Mesenchymal stem cell (in vitro differentiated cells and primary cell): ENCODE measurements at regions not wholly inside any gene's neighbourhood (a gene's known extent, or its start where the extent isn't known, plus 50 kb on each side); places are given as distances from the start of the nearest gene placed in this dataset.

Source experiments
- DNase-seq: peaks from one replicate; pipeline ENCODE4 v3.0.0-alpha.2; 2013
- H2AFZ ChIP-seq: one replicate; pipeline ENCODE4 v1.6.1; 2013; ENCODE audit warnings: low read depth, mild to moderate bottlenecking, control low read depth, inconsistent platforms, low read length, moderate library complexity
- H2AK5ac ChIP-seq: 2 replicates; pipeline ENCODE4 v1.6.1; 2013; ENCODE audit warnings: low read length, moderate library complexity, mild to moderate bottlenecking, inconsistent platforms; ENCODE audit not compliant: severe bottlenecking
- H2BK120ac ChIP-seq: one replicate; pipeline ENCODE4 v1.6.1; 2013; ENCODE audit warnings: low read depth, mild to moderate bottlenecking, inconsistent platforms, low read length, moderate library complexity
- H2BK12ac ChIP-seq, 2 experiments: one replicate each; pipeline ENCODE4 v1.6.1; 2013; ENCODE audit warnings: inconsistent platforms in 2 of 2, low read length in 2 of 2, mild to moderate bottlenecking in 2 of 2, moderate library complexity in 2 of 2, control low read depth in 1 of 2
- H2BK15ac ChIP-seq: one replicate; pipeline ENCODE4 v1.6.1; 2013; ENCODE audit warnings: mild to moderate bottlenecking, low read depth, inconsistent platforms; ENCODE audit not compliant: poor library complexity, severe bottlenecking
- H2BK5ac ChIP-seq: 2 replicates; pipeline ENCODE4 v1.6.1; 2013; ENCODE audit warnings: low read depth, mild to moderate bottlenecking, low read length, control low read depth, inconsistent platforms; ENCODE audit not compliant: poor library complexity, severe bottlenecking
- H3K14ac ChIP-seq, 2 experiments: one replicate each; pipeline ENCODE4 v1.6.1; 2013; ENCODE audit warnings: inconsistent platforms in 2 of 2, low read length in 2 of 2, control low read depth in 1 of 2, mild to moderate bottlenecking in 1 of 2, moderate library complexity in 1 of 2
- H3K18ac ChIP-seq, 2 experiments: one replicate each; pipeline ENCODE4 v1.6.1; 2013; ENCODE audit warnings: inconsistent platforms in 2 of 2, low read length in 2 of 2, control low read depth in 1 of 2, low read depth in 1 of 2, mild to moderate bottlenecking in 1 of 2
- H3K23ac ChIP-seq, 2 experiments: one replicate each; pipeline ENCODE4 v1.6.1; 2013; ENCODE audit warnings: inconsistent platforms in 2 of 2, low read length in 2 of 2, mild to moderate bottlenecking in 2 of 2, moderate library complexity in 2 of 2, control low read depth in 1 of 2
- H3K27ac ChIP-seq: 2 replicates; pipeline ENCODE4 v1.5.1; 2013; ENCODE audit warnings: mild to moderate bottlenecking, moderate library complexity, low read length, control low read depth, inconsistent platforms; ENCODE audit not compliant: poor library complexity, severe bottlenecking
- H3K27me3 ChIP-seq, 2 experiments: 2 replicates each; pipeline versions ENCODE4 v1.6.1 to v1.7.0; 2013; ENCODE audit warnings: low read length in 2 of 2, mild to moderate bottlenecking in 2 of 2, moderate library complexity in 2 of 2, control low read depth in 1 of 2, inconsistent platforms in 1 of 2; ENCODE audit not compliant: control insufficient read depth in 1 of 2, insufficient read depth in 1 of 2
- H3K36me3 ChIP-seq, 2 experiments: 2 replicates each; pipeline versions ENCODE4 v1.6.1 to v1.7.0; 2013; ENCODE audit warnings: low read length in 2 of 2, control low read depth in 1 of 2, inconsistent platforms in 1 of 2, low read depth in 1 of 2, mild to moderate bottlenecking in 1 of 2; ENCODE audit not compliant: insufficient read depth in 2 of 2, control insufficient read depth in 1 of 2
- H3K4ac ChIP-seq, 2 experiments: one replicate each; pipeline ENCODE4 v1.6.1; 2013; ENCODE audit warnings: inconsistent platforms in 2 of 2, low read length in 2 of 2, mild to moderate bottlenecking in 2 of 2, moderate library complexity in 2 of 2, control low read depth in 1 of 2, low read depth in 1 of 2
- H3K4me1 ChIP-seq: 2 replicates; pipeline ENCODE4 v1.6.1; 2013; ENCODE audit warnings: low read depth, low read length, control low read depth; ENCODE audit not compliant: control insufficient read depth, insufficient read depth
- H3K4me2 ChIP-seq: 2 replicates; pipeline ENCODE4 v1.6.1; 2013; ENCODE audit warnings: low read length, mild to moderate bottlenecking, inconsistent platforms; ENCODE audit not compliant: poor library complexity, severe bottlenecking
- H3K4me3 ChIP-seq, 2 experiments: 2 replicates each; pipeline versions ENCODE4 v1.5.1 to v1.7.0; 2013; ENCODE audit warnings: low read length in 2 of 2, mild to moderate bottlenecking in 2 of 2, control low read depth in 1 of 2, low read depth in 1 of 2; ENCODE audit not compliant: insufficient read depth in 1 of 2
- H3K79me1 ChIP-seq: replicated peaks from 2 replicates; pipeline ENCODE4 v1.6.1; 2013; ENCODE audit warnings: mild to moderate bottlenecking, control low read depth, low read length, inconsistent platforms; ENCODE audit not compliant: poor library complexity, severe bottlenecking
- H3K9ac ChIP-seq: 2 replicates; pipeline ENCODE4 v1.7.0; 2013; ENCODE audit warnings: mild to moderate bottlenecking, low read length, moderate library complexity
- H3K9me3 ChIP-seq: 2 replicates; pipeline ENCODE4 v1.7.0; 2013; ENCODE audit warnings: mild to moderate bottlenecking, low read length; ENCODE audit not compliant: control insufficient read depth
- H4K8ac ChIP-seq: one replicate; pipeline ENCODE4 v1.6.1; 2013; ENCODE audit warnings: inconsistent platforms, mild to moderate bottlenecking, low read length, moderate library complexity
- H4K91ac ChIP-seq: one replicate; pipeline ENCODE4 v1.6.1; 2013; ENCODE audit warnings: mild to moderate bottlenecking, low read length, inconsistent platforms
- WGBS: methylation state at CpG from one replicate; pipeline ENCODE4 v1.1.7; 2013; ENCODE audit warnings: mixed read lengths; 5-methylcytosine and 5-hydroxymethylcytosine counted together

GRCh38 chr6:18897350-18897749 is 510.2 kb downstream of the RNF144B start:
- Histone ChIP-seq H4K91ac (no peak overlapping the region), H2BK120ac (no peak overlapping the region), H3K4me2 (no peak overlapping the region), H4K8ac (no peak overlapping the region), H2AFZ (no peak overlapping the region), H3K14ac (no peak overlapping the region), H2AK5ac (no peak overlapping the region), H3K4me3 (no peak overlapping the region), H3K9me3 (peaks cover 3% of the 10 kb centered on the region), H3K4me1 (no peaks in the 10 kb centered on the region), H2BK12ac (no peak overlapping the region), H3K36me3 (no peaks in the 10 kb centered on the region), H3K27me3 (no peaks in the 10 kb centered on the region), H3K27ac (no peak overlapping the region), H3K4ac (no peak overlapping the region), H3K79me1 (no peaks in the 10 kb centered on the region), H2BK15ac (no peak overlapping the region), H3K18ac (no peak overlapping the region), H3K23ac (no peak overlapping the region), H2BK5ac (no peak overlapping the region), H3K9ac (no peak overlapping the region)
- DNase-seq: no peak

GRCh38 chr6:18904681-18905080 is 517.5 kb downstream of the RNF144B start:
- Histone ChIP-seq H3K36me3 (no peaks in the 10 kb centered on the region), H2BK15ac (no peak overlapping the region), H3K23ac (no peak overlapping the region), H2AFZ (no peak overlapping the region), H4K8ac (no peak overlapping the region), H3K4me2 (no peak overlapping the region), H2BK12ac (no peak overlapping the region), H3K14ac (no peak overlapping the region), H3K27me3 (no peaks in the 10 kb centered on the region), H3K4me3 (no peak overlapping the region), H2BK5ac (no peak overlapping the region), H2BK120ac (no peak overlapping the region), H3K9me3 (peaks cover 4% of the 10 kb centered on the region), H3K4me1 (no peaks in the 10 kb centered on the region), H3K18ac (no peak overlapping the region), H2AK5ac (no peak overlapping the region), H3K79me1 (no peaks in the 10 kb centered on the region), H4K91ac (no peak overlapping the region), H3K4ac (no peak overlapping the region), H3K27ac (no peak overlapping the region), H3K9ac (no peak overlapping the region)
- 86% methylated on average over 1 of the region's 2 CpGs for WGBS
- no peak for DNase-seq

GRCh38 chr6:18920701-18921100 is 533.6 kb downstream of the RNF144B start:
- Histone ChIP-seq H2BK5ac (no peak overlapping the region), H3K4me1 (no peaks in the 10 kb centered on the region), H2BK120ac (no peak overlapping the region), H3K4ac (no peak overlapping the region), H3K27me3 (no peaks in the 10 kb centered on the region), H3K9ac (no peak overlapping the region), H3K18ac (no peak overlapping the region), H3K14ac (no peak overlapping the region), H2AK5ac (no peak overlapping the region), H3K9me3 (no peaks in the 10 kb centered on the region), H4K8ac (no peak overlapping the region), H3K4me2 (no peak overlapping the region), H3K4me3 (no peak overlapping the region), H2BK15ac (no peak overlapping the region), H3K23ac (no peak overlapping the region), H3K27ac (no peak overlapping the region), H3K36me3 (no peaks in the 10 kb centered on the region), H2BK12ac (no peak overlapping the region), H4K91ac (no peak overlapping the region), H2AFZ (no peak overlapping the region), H3K79me1 (no peaks in the 10 kb centered on the region)
- no peak for DNase-seq
- WGBS: 71% methylated on average over 3 of the region's 3 CpGs

- H3K9ac ChIP-seq: no peak overlapping the region
- WGBS: 92% methylated on average over 3 of the region's 4 CpGs
- no peak overlapping the region for H3K23ac ChIP-seq
- no peaks in the 10 kb centered on the region for H3K79me1 ChIP-seq
- no peak overlapping the region for H2AK5ac ChIP-seq
- H3K4me1 ChIP-seq: no peaks in the 10 kb centered on the region
- H2BK15ac ChIP-seq: no peak overlapping the region
- no peak overlapping the region for H3K18ac ChIP-seq
- no peak overlapping the region for H4K91ac ChIP-seq
- H3K27ac ChIP-seq: no peak overlapping the region
- H3K36me3 ChIP-seq: no peaks in the 10 kb centered on the region
- no peak overlapping the region for H2AFZ ChIP-seq
- H3K9me3 ChIP-seq: no peaks in the 10 kb centered on the region
- H2BK120ac ChIP-seq: no peak overlapping the region
- no peak overlapping the region for H2BK12ac ChIP-seq
- H3K14ac ChIP-seq: no peak overlapping the region
- H3K4me2 ChIP-seq: no peak overlapping the region
- no peak overlapping the region for H3K4ac ChIP-seq
- no peak for DNase-seq
- H3K4me3 ChIP-seq: no peak overlapping the region
- no peak overlapping the region for H4K8ac ChIP-seq
- no peak overlapping the region for H2BK5ac ChIP-seq
- H3K27me3 ChIP-seq: no peaks in the 10 kb centered on the region
Observed at GRCh38 chr6:18931086-18931485, 543.9 kb downstream of the RNF144B start.
